AG04449 (cell line): ENCODE measurements at regions not wholly inside any gene's neighbourhood (a gene's known extent, or its start where the extent isn't known, plus 50 kb on each side); places are given as distances from the start of the nearest gene placed in this dataset.
"Not testable (repeated sequence)": the region's sequence is repeated elsewhere in the genome, so short reads cannot be mapped to it uniquely, and the experiment has no call there.

Source experiments
- CTCF ChIA-PET: fragments of 350-600 bp; formaldehyde crosslinking; extraction: SDS; loops from one replicate; lab custom pipeline; 2021; ENCODE audit warnings: antibody characterized with exemption; lab: Yijun Ruan, JAX
- POLR2A ChIA-PET: fragments of 400-600, 350-600 bp; formaldehyde crosslinking; extraction: SDS; loops from one replicate; lab custom pipeline; 2020; ENCODE audit warnings: antibody characterized with exemption, inconsistent platforms; lab: Yijun Ruan, JAX
- DNase-seq: peaks from one replicate; pipeline ENCODE4 v3.0.0-alpha.2; 2010; ENCODE audit warnings: low read depth, low spot score
- H3K4me3 ChIP-seq: 2 replicates; pipeline ENCODE4 v1.5.1; 2011; ENCODE audit warnings: low read depth, mild to moderate bottlenecking, control low read depth, low read length
- TF ChIP-seq, protein P1 (sequence below): IDR thresholded peaks from one replicate; pipeline ENCODE4 v1.5.1; 2011; ENCODE audit warnings: mild to moderate bottlenecking, moderate library complexity, low read length, control low read depth, inconsistent platforms; ENCODE audit not compliant: insufficient read depth; ENCODE audit errors: missing control alignments

DNA sequence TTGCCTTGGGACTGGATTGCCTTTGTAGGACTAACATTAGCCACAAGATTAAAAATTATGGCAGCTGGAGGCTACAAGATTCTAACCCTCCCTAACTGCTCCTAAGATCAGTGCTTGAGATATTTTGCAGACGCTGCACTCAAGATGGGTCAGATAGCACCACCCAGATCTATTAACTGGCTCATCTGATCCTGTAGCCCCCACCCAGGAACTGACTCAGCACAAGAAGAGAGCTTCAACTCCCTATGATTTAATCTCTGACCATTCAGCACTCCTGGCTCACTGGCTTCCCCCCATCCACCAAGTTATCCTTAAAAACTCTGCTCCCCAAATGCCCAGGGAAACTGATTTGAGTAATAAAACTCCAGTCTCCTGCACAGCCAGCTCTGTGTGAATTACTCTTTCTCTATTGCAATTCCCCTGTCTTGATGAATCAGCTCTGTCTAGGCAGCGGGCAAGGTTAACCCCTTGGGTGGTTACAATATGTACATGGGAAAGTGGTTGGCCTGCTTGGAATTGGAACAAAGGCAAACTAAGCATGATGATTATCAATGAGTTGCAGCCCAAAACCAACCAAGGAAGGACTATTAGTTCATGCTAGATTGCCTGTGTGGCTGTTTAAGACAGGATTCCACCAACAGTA, 111.3 kb downstream of the OR2B2 start:
- DNase-seq, result no peak
- ChIA-PET POLR2A (no interaction called here), CTCF (interaction anchor here (1.0 kb wide), 1 partner anchor 29 kb away, joined by 5 read pairs; no protein-coding TSS in a partner anchor)
- no peak overlapping the region for H3K4me3 ChIP-seq
- TF ChIP-seq, protein P1, sequence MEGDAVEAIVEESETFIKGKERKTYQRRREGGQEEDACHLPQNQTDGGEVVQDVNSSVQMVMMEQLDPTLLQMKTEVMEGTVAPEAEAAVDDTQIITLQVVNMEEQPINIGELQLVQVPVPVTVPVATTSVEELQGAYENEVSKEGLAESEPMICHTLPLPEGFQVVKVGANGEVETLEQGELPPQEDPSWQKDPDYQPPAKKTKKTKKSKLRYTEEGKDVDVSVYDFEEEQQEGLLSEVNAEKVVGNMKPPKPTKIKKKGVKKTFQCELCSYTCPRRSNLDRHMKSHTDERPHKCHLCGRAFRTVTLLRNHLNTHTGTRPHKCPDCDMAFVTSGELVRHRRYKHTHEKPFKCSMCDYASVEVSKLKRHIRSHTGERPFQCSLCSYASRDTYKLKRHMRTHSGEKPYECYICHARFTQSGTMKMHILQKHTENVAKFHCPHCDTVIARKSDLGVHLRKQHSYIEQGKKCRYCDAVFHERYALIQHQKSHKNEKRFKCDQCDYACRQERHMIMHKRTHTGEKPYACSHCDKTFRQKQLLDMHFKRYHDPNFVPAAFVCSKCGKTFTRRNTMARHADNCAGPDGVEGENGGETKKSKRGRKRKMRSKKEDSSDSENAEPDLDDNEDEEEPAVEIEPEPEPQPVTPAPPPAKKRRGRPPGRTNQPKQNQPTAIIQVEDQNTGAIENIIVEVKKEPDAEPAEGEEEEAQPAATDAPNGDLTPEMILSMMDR, result no peak

GRCh38 chr6:27797960-27798359, 114.2 kb downstream of the OR2B2 start:
- H3K4me3 ChIP-seq, result no peak overlapping the region
- ChIA-PET CTCF (interaction anchor here (1.1 to 6.6 kb wide), 8 partner anchors 9 to 667 kb away, joined by 3 to 132 read pairs (median 8); a partner anchor contains a TSS), POLR2A (no interaction called here)
- no peak for DNase-seq
- TF ChIP-seq, protein P1, result no peak

- CTCF ChIA-PET, result interaction anchor here (0.8 to 6.6 kb wide), 24 partner anchors 11 to 666 kb away, joined by 3 to 132 read pairs (median 6); a partner anchor contains a TSS
- POLR2A ChIA-PET, result interaction anchor here (1.8 to 2.0 kb wide), 2 partner anchors 11 to 13 kb away, joined by 5 to 8 read pairs; a partner anchor contains a TSS
- DNase-seq, H3K4me3 ChIP-seq: not testable (repeated sequence)
Observed at GRCh38 chr6:27796736-27797481, 115.3 kb downstream of the OR2B2 start.

- no peak overlapping the region for H3K4me3 ChIP-seq
- ChIA-PET CTCF (interaction anchor here (0.7 to 6.6 kb wide), 30 partner anchors 10 to 665 kb away, joined by 3 to 132 read pairs (median 4); a partner anchor contains a TSS), POLR2A (interaction anchor here (0.6 to 2.0 kb wide), 4 partner anchors 12 to 649 kb away, joined by 3 to 8 read pairs (median 4); a partner anchor contains a TSS)
- TF ChIP-seq, protein P1, result peak; percentile 44
- DNase-seq, result peak; percentile 63
Observed at GRCh38 chr6:27795697-27796494, 116.3 kb downstream of the OR2B2 start.

DNA sequence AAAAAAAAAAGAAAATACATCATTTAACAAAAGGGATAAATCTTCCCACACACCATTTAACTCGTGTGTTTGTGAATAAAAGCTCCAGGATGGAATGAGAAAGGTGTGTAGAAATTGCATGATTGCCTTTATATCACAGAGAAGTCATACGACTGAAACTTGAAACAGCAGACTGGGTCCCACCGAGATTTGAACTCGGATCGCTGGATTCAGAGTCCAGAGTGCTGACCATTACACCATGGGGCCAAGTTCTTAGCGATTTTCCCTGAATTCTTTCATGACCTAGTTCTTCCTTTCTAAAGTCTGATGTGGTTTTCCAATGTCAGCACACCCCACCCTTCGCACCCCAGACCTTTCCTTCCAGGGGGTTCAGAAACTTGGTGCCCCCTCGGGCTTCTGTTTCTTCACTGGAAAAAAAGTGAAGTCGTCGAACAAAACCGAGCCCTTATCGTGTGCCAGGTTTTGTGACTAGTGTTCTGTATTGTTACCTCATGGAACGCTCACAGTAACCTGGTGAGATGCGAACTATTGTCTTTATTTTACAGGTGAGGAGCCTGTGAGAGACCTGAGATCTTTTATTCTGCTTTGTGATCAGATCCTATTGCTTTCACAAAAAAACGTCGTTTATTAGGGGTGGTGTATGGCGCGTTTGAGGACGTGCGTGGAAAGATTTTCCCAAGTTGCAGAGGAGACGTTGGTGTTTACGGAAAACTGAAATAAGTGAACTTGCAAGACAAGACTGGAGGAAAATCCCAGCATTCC, 120.8 kb downstream of the OR2B2 start:
- DNase-seq, result peak; percentile 53
- peak overlapping the region; percentile 72 for H3K4me3 ChIP-seq
- POLR2A ChIA-PET, result interaction anchor here (1.3 kb wide), 1 partner anchor 644 kb away, joined by 3 read pairs; a partner anchor contains a TSS
- TF ChIP-seq, protein P1, result no peak
- CTCF ChIA-PET, result interaction anchor here (0.6 to 1.3 kb wide), 5 partner anchors 12 to 603 kb away, joined by 3 read pairs; no protein-coding TSS in a partner anchor

DNA sequence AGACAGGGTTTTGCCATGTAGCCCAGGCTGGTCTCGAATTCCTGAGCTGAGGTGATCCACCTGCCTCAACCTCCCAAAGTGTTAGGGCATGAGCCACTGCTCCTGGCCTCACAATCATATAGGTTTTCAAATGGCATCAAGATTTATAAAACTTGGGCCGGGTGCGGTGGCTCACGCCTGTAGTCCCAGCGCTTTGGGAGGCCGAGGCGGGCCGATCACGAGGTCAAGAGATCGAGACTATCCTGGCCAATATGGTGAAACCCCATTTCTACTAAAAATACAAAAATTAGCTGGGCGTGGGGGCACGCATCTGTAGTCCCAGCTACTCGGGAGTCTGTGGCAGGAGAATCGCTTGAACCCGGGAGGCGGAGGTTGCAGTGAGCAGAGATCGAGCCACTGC, 123.8 kb downstream of the OR2B2 start:
- DNase-seq, POLR2A ChIA-PET, H3K4me3 ChIP-seq: not testable (repeated sequence)
- CTCF ChIA-PET, result interaction anchor here (1.0 to 6.0 kb wide), 4 partner anchors 8 to 108 kb away, joined by 3 to 26 read pairs (median 12); no protein-coding TSS in a partner anchor
